ENCODE measurements at regions not wholly inside any gene's neighbourhood (a gene's known extent, or its start where the extent isn't known, plus 50 kb on each side); places are given as distances from the start of the nearest gene placed in this dataset.

DNA sequence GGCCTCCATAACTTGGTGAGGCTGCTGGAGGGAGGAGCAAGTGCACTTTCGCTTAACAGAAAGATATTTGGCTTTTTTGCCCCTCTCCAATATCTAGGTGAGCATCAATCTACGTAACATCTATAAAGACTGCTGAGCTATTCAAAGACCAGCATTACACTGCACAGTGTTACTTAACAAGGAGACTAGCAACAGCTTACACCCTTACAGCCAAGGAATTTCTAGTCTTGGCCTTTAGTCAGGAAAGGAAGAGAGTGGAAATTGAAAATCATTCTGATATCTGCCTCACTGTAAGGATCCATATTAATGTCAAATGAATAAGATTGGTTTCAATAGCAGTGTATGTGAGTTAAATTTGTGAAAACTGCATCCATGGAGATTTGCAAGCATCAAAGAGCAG is 163.9 kb upstream of the DUSP10 start:
- no peak overlapping the region for H2AK5ac ChIP-seq (ENCODE audit: low read length)
- H3K14ac ChIP-seq (ENCODE audit: low read length): no peak overlapping the region
- H4K12ac ChIP-seq (ENCODE audit: low read depth, low read length): no peak overlapping the region
- no peak overlapping the region for H2BK5ac ChIP-seq (ENCODE audit: low read depth, low read length, poor library complexity)
- no peaks in the 10 kb centered on the region for H3K36me3 ChIP-seq (ENCODE audit: control insufficient read depth in 1 of 2, insufficient read depth in 2 of 2, low read length in 2 of 2)
- no peak overlapping the region for H3K9ac ChIP-seq (ENCODE audit: low read length)
- no peak overlapping the region for H4K91ac ChIP-seq (ENCODE audit: low read depth, low read length)
- no CpG with 5 or more reads among the region's 2 CpGs for WGBS (ENCODE audit: extremely low coverage, insufficient coverage, insufficient read length)
- no peaks in the 10 kb centered on the region for H3K79me2 ChIP-seq (ENCODE audit: control insufficient read depth, insufficient read depth, low read length, poor library complexity)
- no peak overlapping the region for H3K4me3 ChIP-seq (ENCODE audit: low read depth, low read length)
- H3K18ac ChIP-seq (ENCODE audit: low read length): no peak overlapping the region
- no peak for DNase-seq
- no peak overlapping the region for H3K4ac ChIP-seq (ENCODE audit: low read depth, low read length)
- no peak overlapping the region for H4K8ac ChIP-seq (ENCODE audit: low read depth, low read length)
- no peak overlapping the region for H2AFZ ChIP-seq (ENCODE audit: insufficient read depth, low read length, poor library complexity)
- H3K27ac ChIP-seq (ENCODE audit: low read depth, low read length): no peak overlapping the region
- H3K9me3 ChIP-seq (ENCODE audit: insufficient read depth, low read depth, low read length): no peaks in the 10 kb centered on the region
- no peaks in the 10 kb centered on the region for H3K79me1 ChIP-seq (ENCODE audit: low read length)
- no peak overlapping the region for H3K23ac ChIP-seq (ENCODE audit: low read length)
- H3K4me2 ChIP-seq (ENCODE audit: low read length): no peak overlapping the region
- H3K27me3 ChIP-seq (ENCODE audit: insufficient read depth, low read length): no peaks in the 10 kb centered on the region
- H3K4me1 ChIP-seq (ENCODE audit: control insufficient read depth in 1 of 2, insufficient read depth in 2 of 2, low read length in 2 of 2): no peaks in the 10 kb centered on the region
- no peak overlapping the region for H2BK12ac ChIP-seq (ENCODE audit: low read length)
- no peak overlapping the region for H2BK120ac ChIP-seq (ENCODE audit: insufficient read depth, low read length, poor library complexity)

GRCh38 chr1:221904319-221904718 is 162.4 kb upstream of the DUSP10 start:
- no peak for DNase-seq
- H4K8ac ChIP-seq (ENCODE audit: low read depth, low read length): no peak overlapping the region
- H3K36me3 ChIP-seq (ENCODE audit: control insufficient read depth in 1 of 2, insufficient read depth in 2 of 2, low read length in 2 of 2): no peaks in the 10 kb centered on the region
- H2BK12ac ChIP-seq (ENCODE audit: low read length): no peak overlapping the region
- no peak overlapping the region for H2BK5ac ChIP-seq (ENCODE audit: low read depth, low read length, poor library complexity)
- no peak overlapping the region for H4K91ac ChIP-seq (ENCODE audit: low read depth, low read length)
- no peak overlapping the region for H2BK120ac ChIP-seq (ENCODE audit: insufficient read depth, low read length, poor library complexity)
- H3K4me3 ChIP-seq (ENCODE audit: low read depth, low read length): no peak overlapping the region
- H3K14ac ChIP-seq (ENCODE audit: low read length): no peak overlapping the region
- H3K79me1 ChIP-seq (ENCODE audit: low read length): no peaks in the 10 kb centered on the region
- H4K12ac ChIP-seq (ENCODE audit: low read depth, low read length): no peak overlapping the region
- no peak overlapping the region for H3K27ac ChIP-seq (ENCODE audit: low read depth, low read length)
- no peak overlapping the region for H3K4ac ChIP-seq (ENCODE audit: low read depth, low read length)
- H3K9ac ChIP-seq (ENCODE audit: low read length): no peak overlapping the region
- H3K27me3 ChIP-seq (ENCODE audit: insufficient read depth, low read length): no peaks in the 10 kb centered on the region
- H3K9me3 ChIP-seq (ENCODE audit: insufficient read depth, low read depth, low read length): no peaks in the 10 kb centered on the region
- H3K4me1 ChIP-seq (ENCODE audit: control insufficient read depth in 1 of 2, insufficient read depth in 2 of 2, low read length in 2 of 2): no peaks in the 10 kb centered on the region
- no peak overlapping the region for H3K23ac ChIP-seq (ENCODE audit: low read length)
- H2AK5ac ChIP-seq (ENCODE audit: low read length): no peak overlapping the region
- no CpG with 5 or more reads among the region's 2 CpGs for WGBS (ENCODE audit: extremely low coverage, insufficient coverage, insufficient read length)
- no peaks in the 10 kb centered on the region for H3K79me2 ChIP-seq (ENCODE audit: control insufficient read depth, insufficient read depth, low read length, poor library complexity)
- no peak overlapping the region for H3K4me2 ChIP-seq (ENCODE audit: low read length)
- no peak overlapping the region for H2AFZ ChIP-seq (ENCODE audit: insufficient read depth, low read length, poor library complexity)
- no peak overlapping the region for H3K18ac ChIP-seq (ENCODE audit: low read length)

DNA sequence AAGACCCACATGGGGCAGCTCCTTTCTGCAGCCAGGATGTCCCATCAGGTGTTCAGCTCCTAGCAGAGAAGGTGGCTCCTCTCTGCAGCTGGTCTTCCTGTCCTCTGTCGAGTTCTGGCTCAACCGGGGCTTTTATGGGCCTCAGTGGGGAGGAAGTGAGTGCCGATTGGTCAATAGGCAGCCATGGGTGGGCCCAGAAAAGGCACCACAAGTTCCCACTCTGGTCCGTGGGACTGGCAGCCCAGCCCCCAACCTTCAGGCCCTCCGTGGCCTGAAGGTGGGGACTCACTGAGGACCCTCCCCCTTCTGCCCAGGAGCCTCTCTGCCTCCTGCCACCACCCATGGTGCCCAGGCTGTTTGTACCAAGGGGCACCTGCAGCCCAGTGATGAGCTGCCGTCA is 161.7 kb upstream of the DUSP10 start:
- H4K91ac ChIP-seq (ENCODE audit: low read depth, low read length): no peak overlapping the region
- no CpG with 5 or more reads among the region's 6 CpGs for WGBS (ENCODE audit: extremely low coverage, insufficient coverage, insufficient read length)

GRCh38 chr1:221902961-221903360 is 161.1 kb upstream of the DUSP10 start:
- no peaks in the 10 kb centered on the region for H3K9me3 ChIP-seq (ENCODE audit: insufficient read depth, low read depth, low read length)
- H4K91ac ChIP-seq (ENCODE audit: low read depth, low read length): no peak overlapping the region
- no peak overlapping the region for H4K8ac ChIP-seq (ENCODE audit: low read depth, low read length)
- no peak overlapping the region for H2AK5ac ChIP-seq (ENCODE audit: low read length)
- H3K27me3 ChIP-seq (ENCODE audit: insufficient read depth, low read length): no peaks in the 10 kb centered on the region
- no peak overlapping the region for H2BK12ac ChIP-seq (ENCODE audit: low read length)
- no peaks in the 10 kb centered on the region for H3K4me1 ChIP-seq (ENCODE audit: control insufficient read depth in 1 of 2, insufficient read depth in 2 of 2, low read length in 2 of 2)
- H2BK120ac ChIP-seq (ENCODE audit: insufficient read depth, low read length, poor library complexity): no peak overlapping the region
- no peak overlapping the region for H3K4me2 ChIP-seq (ENCODE audit: low read length)
- no peaks in the 10 kb centered on the region for H3K79me2 ChIP-seq (ENCODE audit: control insufficient read depth, insufficient read depth, low read length, poor library complexity)
- no peak overlapping the region for H3K14ac ChIP-seq (ENCODE audit: low read length)
- DNase-seq: no peak
- H3K23ac ChIP-seq (ENCODE audit: low read length): no peak overlapping the region
- WGBS (ENCODE audit: extremely low coverage, insufficient coverage, insufficient read length): no CpG with 5 or more reads among the region's 7 CpGs
- no peak overlapping the region for H3K9ac ChIP-seq (ENCODE audit: low read length)
- H3K27ac ChIP-seq (ENCODE audit: low read depth, low read length): no peak overlapping the region
- H3K4ac ChIP-seq (ENCODE audit: low read depth, low read length): no peak overlapping the region
- H3K36me3 ChIP-seq (ENCODE audit: control insufficient read depth in 1 of 2, insufficient read depth in 2 of 2, low read length in 2 of 2): no peaks in the 10 kb centered on the region
- H3K79me1 ChIP-seq (ENCODE audit: low read length): no peaks in the 10 kb centered on the region
- no peak overlapping the region for H2BK5ac ChIP-seq (ENCODE audit: low read depth, low read length, poor library complexity)
- no peak overlapping the region for H3K4me3 ChIP-seq (ENCODE audit: low read depth, low read length)
- H4K12ac ChIP-seq (ENCODE audit: low read depth, low read length): no peak overlapping the region
- H3K18ac ChIP-seq (ENCODE audit: low read length): no peak overlapping the region
- H2AFZ ChIP-seq (ENCODE audit: insufficient read depth, low read length, poor library complexity): no peak overlapping the region

More for the DNA sequence above, 161.7 kb upstream of the DUSP10 start:
- no peak overlapping the region for H3K18ac ChIP-seq (ENCODE audit: low read length)
- H3K14ac ChIP-seq (ENCODE audit: low read length): no peak overlapping the region
- no peak overlapping the region for H3K27ac ChIP-seq (ENCODE audit: low read depth, low read length)
- H3K27me3 ChIP-seq (ENCODE audit: insufficient read depth, low read length): no peaks in the 10 kb centered on the region
- no peak overlapping the region for H3K23ac ChIP-seq (ENCODE audit: low read length)
- H2BK5ac ChIP-seq (ENCODE audit: low read depth, low read length, poor library complexity): no peak overlapping the region
- H2AK5ac ChIP-seq (ENCODE audit: low read length): no peak overlapping the region
- H2BK12ac ChIP-seq (ENCODE audit: low read length): no peak overlapping the region
- H3K4me2 ChIP-seq (ENCODE audit: low read length): no peak overlapping the region
- no peaks in the 10 kb centered on the region for H3K36me3 ChIP-seq (ENCODE audit: control insufficient read depth in 1 of 2, insufficient read depth in 2 of 2, low read length in 2 of 2)
- H2BK120ac ChIP-seq (ENCODE audit: insufficient read depth, low read length, poor library complexity): no peak overlapping the region
- H3K4me3 ChIP-seq (ENCODE audit: low read depth, low read length): no peak overlapping the region
- no peaks in the 10 kb centered on the region for H3K9me3 ChIP-seq (ENCODE audit: insufficient read depth, low read depth, low read length)
- H4K12ac ChIP-seq (ENCODE audit: low read depth, low read length): no peak overlapping the region
- DNase-seq: no peak
- no peak overlapping the region for H2AFZ ChIP-seq (ENCODE audit: insufficient read depth, low read length, poor library complexity)
- H3K4ac ChIP-seq (ENCODE audit: low read depth, low read length): no peak overlapping the region
- no peak overlapping the region for H4K8ac ChIP-seq (ENCODE audit: low read depth, low read length)
- no peaks in the 10 kb centered on the region for H3K4me1 ChIP-seq (ENCODE audit: control insufficient read depth in 1 of 2, insufficient read depth in 2 of 2, low read length in 2 of 2)
- H3K79me2 ChIP-seq (ENCODE audit: control insufficient read depth, insufficient read depth, low read length, poor library complexity): no peaks in the 10 kb centered on the region
- H3K9ac ChIP-seq (ENCODE audit: low read length): no peak overlapping the region
- no peaks in the 10 kb centered on the region for H3K79me1 ChIP-seq (ENCODE audit: low read length)
